ENCODE measurements at regions not wholly inside any gene's neighbourhood (a gene's known extent, or its start where the extent isn't known, plus 50 kb on each side); places are given as distances from the start of the nearest gene placed in this dataset.

GRCh38 chr6:93703431-93703830 lies 284.1 kb upstream of the EPHA7 start:
- Histone ChIP-seq H3K36me3 (no peaks in the 10 kb centered on the region), H3K9me3 (peaks cover 0 to 15% (median 8%) of the 10 kb centered on the region in 4 donors), H3K27me3 (no peaks in the 10 kb centered on the region), H3K4me3 (no peak overlapping the region), H3K4me1 (no peaks in the 10 kb centered on the region), H3K27ac (replicated peaks in 1 of 4) (no peak overlapping the region)
- intact Hi-C loops (cut with DNase I) = no loop called here
- no peak for DNase-seq (ENCODE audit: extremely low spot score)
- 76% methylated on average over 1 of the region's 1 CpG for WGBS
- TF ChIP-seq POLR2AphosphoS5 (IDR thresholded peaks at IDR 0.05) (no peak), POLR2A (IDR thresholded peaks at IDR 0.05; ENCODE audit: low read depth) (no peak)

DNA sequence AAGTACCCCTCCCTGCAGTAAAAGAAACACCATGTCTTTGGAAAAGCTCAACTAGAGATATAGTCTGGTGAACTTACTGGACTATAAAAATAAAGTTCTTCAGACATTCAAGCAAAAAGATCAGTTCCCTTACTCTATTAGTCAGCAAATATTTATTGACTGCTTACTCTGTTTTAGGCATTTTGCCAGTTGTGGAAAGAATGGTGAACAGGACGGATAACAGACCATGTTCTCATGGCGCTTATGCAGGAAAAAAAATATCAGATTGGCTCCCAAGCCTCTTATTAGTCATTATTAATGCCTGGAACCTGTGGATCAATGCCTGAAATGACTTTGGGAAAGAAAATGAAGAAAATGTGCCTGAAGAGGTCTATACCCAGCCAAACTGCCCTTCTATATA lies 282.2 kb upstream of the EPHA7 start:
- intact Hi-C loops (cut with DNase I) = no loop called here
- Histone ChIP-seq H3K36me3 (no peaks in the 10 kb centered on the region), H3K4me1 (no peaks in the 10 kb centered on the region), H3K27ac (replicated peaks in 1 of 4) (no peak overlapping the region), H3K27me3 (no peaks in the 10 kb centered on the region), H3K4me3 (no peak overlapping the region), H3K9me3 (peaks cover 0 to 2% (median 0%) of the 10 kb centered on the region in 4 donors)
- DNase-seq (ENCODE audit: extremely low spot score) = no peak
- TF ChIP-seq EP300 (IDR thresholded peaks at IDR 0.05) = no peak
- no peak for TF ChIP-seq POLR2AphosphoS5 (IDR thresholded peaks at IDR 0.05)
- TF ChIP-seq CTCF (IDR thresholded peaks at IDR 0.05) = no peak
- WGBS = 64% methylated on average over 2 of the region's 2 CpGs

DNA sequence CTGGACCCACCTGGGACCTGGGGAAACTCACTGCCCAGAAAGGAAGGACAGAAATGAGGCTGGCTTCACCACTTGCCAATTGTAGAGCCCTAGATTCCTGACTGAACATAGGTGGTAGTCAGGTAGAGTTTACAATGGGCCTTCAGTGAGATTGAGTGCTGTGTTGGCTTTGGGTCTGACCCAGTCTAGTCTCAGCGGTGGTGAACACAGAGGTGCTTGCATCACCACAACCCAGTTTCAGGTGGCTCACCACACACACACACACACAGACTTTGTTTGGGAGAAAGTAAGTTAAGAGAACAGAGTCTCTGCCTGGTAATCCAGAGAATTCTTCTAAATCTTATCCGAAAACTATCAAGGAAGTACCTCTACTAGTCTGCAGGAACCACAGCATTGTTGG lies 266.1 kb upstream of the EPHA7 start:
- no peak overlapping the region for H3K4me3 ChIP-seq
- TF ChIP-seq POLR2A (IDR thresholded peaks at IDR 0.05; ENCODE audit: low read depth) (no peak), CTCF (IDR thresholded peaks at IDR 0.05) (no peak), EP300 (IDR thresholded peaks at IDR 0.05) (no peak), POLR2AphosphoS5 (IDR thresholded peaks at IDR 0.05) (no peak)
- 88% methylated on average over 2 of the region's 2 CpGs for WGBS
- intact Hi-C loops (cut with DNase I) = no loop called here
- DNase-seq (ENCODE audit: extremely low spot score) = no peak
- no peaks in the 10 kb centered on the region for H3K36me3 ChIP-seq
- no peaks in the 10 kb centered on the region for H3K4me1 ChIP-seq
- peaks cover 0 to 5% (median 0%) of the 10 kb centered on the region in 4 donors for H3K9me3 ChIP-seq
- no peaks in the 10 kb centered on the region for H3K27me3 ChIP-seq
- no peak overlapping the region for H3K27ac ChIP-seq (replicated peaks in 1 of 4)

DNA sequence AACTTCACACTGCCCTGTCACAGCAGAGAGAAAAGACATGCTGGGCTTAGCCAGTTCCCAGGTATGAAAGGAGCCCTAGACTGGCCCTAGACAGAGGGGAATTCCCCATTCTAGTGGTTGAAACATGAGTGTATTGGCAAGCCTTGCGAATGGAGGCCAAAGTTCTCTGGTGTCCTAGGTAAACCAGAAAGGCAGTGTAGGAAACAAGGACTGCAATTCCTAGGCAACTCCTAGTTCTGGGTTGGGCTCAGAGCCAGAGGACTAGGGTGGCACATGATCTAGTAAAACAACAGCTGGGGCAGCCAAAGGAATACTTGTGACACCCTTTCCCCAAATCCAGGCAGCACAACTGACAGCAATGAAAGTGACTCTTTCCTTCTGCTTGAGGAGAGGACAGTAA lies 265.0 kb upstream of the EPHA7 start:
- no peak for TF ChIP-seq POLR2A (IDR thresholded peaks at IDR 0.05; ENCODE audit: low read depth)
- TF ChIP-seq EP300 (IDR thresholded peaks at IDR 0.05) = no peak
- no peak for TF ChIP-seq POLR2AphosphoS5 (IDR thresholded peaks at IDR 0.05)
- TF ChIP-seq CTCF (IDR thresholded peaks at IDR 0.05) = no peak
- no peaks in the 10 kb centered on the region for H3K27me3 ChIP-seq
- H3K27ac ChIP-seq (replicated peaks in 1 of 4) = no peak overlapping the region
- intact Hi-C loops (cut with DNase I) = no loop called here
- H3K4me3 ChIP-seq = no peak overlapping the region
- no peaks in the 10 kb centered on the region for H3K4me1 ChIP-seq
- 86% methylated on average over 1 of the region's 1 CpG for WGBS
- no peaks in the 10 kb centered on the region for H3K36me3 ChIP-seq
- DNase-seq (ENCODE audit: extremely low spot score) = no peak
- H3K9me3 ChIP-seq = peaks cover 0 to 5% (median 0%) of the 10 kb centered on the region in 4 donors

- no peak overlapping the region for H3K4me3 ChIP-seq
- H3K4me1 ChIP-seq = peaks cover 0 to 12% (median 7%) of the 10 kb centered on the region in 4 donors
- TF ChIP-seq POLR2A (IDR thresholded peaks at IDR 0.05; ENCODE audit: low read depth) = no peak
- TF ChIP-seq POLR2AphosphoS5 (IDR thresholded peaks at IDR 0.05) = no peak
- no peak for TF ChIP-seq CTCF (IDR thresholded peaks at IDR 0.05)
- no peak for TF ChIP-seq EP300 (IDR thresholded peaks at IDR 0.05)
- H3K9me3 ChIP-seq = peaks cover 0 to 5% (median 0%) of the 10 kb centered on the region in 4 donors
- H3K27me3 ChIP-seq = no peaks in the 10 kb centered on the region
- WGBS = 92% methylated on average over 3 of the region's 3 CpGs
- no peak overlapping the region for H3K27ac ChIP-seq (replicated peaks in 1 of 4)
- intact Hi-C loops (cut with DNase I) = no loop called here
- H3K36me3 ChIP-seq = no peaks in the 10 kb centered on the region
- no peak for DNase-seq (ENCODE audit: extremely low spot score)
Observed at GRCh38 chr6:93679836-93680235, 260.5 kb upstream of the EPHA7 start.
